AG09319 (cell line): ENCODE measurements at regions not wholly inside any gene's neighbourhood (a gene's known extent, or its start where the extent isn't known, plus 50 kb on each side); places are given as distances from the start of the nearest gene placed in this dataset.

ENCODE experiments used
- DNase-seq: peaks from one replicate; pipeline ENCODE4 v3.0.0-alpha.2; 2010; ENCODE audit warnings: low read depth; ENCODE audit errors: extremely low read depth
- CTCF ChIP-seq: IDR thresholded peaks from 2 replicates; pipeline ENCODE4 v1.5.1; 2011; ENCODE audit warnings: low read depth, mild to moderate bottlenecking, inconsistent platforms, low read length, moderate library complexity

DNA sequence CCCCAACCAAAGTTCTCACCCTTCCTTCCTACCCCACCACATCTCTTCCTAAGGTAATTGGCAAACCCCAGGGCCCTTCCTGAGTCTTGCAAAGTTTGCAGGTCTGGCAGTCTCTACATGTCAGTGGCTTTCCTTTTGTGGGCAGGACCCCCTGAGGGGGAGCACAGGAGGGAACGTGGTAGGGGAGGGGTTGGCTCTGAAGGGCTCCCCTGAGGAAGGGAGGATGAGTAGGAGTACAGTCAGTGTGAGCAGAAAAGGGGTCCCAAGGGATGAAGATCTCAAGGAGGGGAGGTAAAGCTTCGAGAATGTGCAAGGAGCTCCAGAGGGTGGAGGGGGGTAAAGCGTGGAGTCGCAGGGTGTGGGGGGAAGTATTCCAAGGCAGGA lies 206.9 kb downstream of the RAB11FIP4 start:
- TF ChIP-seq CTCF, result no peak
- DNase-seq, result no peak

GRCh38 chr17:31597646-31598398 lies 206.3 kb downstream of the RAB11FIP4 start:
- no peak for DNase-seq
- TF ChIP-seq CTCF, result no peak

DNA sequence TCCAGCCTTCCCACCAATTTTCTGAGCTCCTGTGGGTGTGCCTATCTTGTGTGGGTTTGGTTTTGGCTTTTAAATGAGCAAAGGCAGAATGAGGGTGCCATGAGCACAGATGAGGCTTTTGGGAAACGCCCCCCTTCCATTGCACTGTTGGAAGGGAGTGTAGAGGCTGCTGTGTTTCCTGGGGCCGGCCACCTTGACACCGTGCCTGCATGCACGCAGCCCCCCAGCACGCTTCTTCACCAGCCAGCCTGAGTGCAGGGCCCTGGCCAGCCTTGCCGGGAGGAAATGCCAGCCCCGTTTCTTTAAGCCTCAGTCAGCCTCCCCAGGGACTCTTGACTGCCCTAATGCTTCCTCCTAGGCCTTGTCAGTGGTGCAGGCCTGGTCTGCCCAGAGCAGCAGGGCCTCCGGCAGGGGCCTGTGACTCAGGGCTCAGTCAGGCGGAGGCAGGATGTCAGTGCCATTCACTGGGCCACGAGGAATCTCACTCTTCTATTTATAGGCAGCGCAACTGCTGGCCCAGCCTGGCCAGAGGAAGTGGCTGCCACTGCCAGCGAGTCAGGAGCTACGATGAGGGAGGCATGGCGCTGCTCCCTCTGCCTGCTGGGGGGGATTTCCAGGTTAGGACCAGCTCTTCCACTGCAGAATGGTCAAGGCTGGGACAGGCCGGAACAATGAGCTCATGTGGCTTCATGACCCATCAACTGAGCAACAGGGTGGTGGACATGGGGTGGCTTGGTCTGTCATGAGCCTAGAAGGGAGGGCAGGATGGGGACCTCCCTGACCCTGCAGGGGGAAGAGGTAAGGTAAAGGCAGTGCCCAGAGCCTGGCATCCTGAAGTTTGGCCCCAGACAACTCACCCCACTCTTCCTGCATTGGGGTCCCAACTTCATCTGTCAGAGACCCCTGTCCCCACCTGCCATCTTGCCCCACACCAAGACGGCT lies 205.2 kb downstream of the RAB11FIP4 start:
- peak; percentile 2 for TF ChIP-seq CTCF
- DNase-seq, result peak; percentile 87

DNA sequence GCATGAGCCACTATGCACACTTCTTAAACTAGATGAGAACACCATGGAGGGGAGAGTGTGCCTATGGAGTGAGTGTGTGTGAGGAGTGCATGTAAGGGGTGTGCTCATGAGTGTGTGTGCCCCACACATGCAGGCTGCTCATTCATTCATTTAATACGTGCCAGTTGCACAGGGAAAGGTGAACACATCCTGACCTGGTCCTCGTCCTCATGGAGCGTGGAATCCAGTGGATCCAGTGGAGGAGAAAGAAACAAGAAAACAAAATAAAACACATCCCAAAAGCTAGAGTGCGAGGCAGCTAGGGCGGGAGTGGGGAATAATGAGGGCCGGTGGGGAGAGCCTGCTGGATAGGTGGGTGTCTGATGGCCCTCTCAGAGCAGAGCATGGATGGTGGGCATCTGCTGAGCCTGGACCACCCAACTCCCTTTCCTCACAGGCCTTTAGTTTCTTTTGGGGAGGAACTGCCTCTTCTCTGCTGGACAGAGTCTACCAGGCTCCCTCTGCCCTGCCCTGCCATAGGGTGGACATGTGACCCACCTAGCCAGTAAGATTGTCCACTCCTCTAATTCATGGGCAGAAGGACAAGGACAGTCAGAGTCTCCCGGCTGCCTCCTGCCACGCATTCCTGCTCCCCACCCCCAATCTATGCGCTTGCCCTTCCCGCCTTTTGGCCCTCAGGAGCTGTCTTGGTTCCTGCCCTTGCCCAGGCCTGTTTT lies 204.3 kb downstream of the RAB11FIP4 start:
- DNase-seq, result no peak
- no peak for TF ChIP-seq CTCF

- DNase-seq, result no peak
- TF ChIP-seq CTCF, result no peak
Measured at GRCh38 chr17:31595076-31595475, 203.6 kb downstream of the RAB11FIP4 start.

- no peak for TF ChIP-seq CTCF
- DNase-seq, result no peak
Measured at GRCh38 chr17:31594416-31594815, 202.9 kb downstream of the RAB11FIP4 start.

DNA sequence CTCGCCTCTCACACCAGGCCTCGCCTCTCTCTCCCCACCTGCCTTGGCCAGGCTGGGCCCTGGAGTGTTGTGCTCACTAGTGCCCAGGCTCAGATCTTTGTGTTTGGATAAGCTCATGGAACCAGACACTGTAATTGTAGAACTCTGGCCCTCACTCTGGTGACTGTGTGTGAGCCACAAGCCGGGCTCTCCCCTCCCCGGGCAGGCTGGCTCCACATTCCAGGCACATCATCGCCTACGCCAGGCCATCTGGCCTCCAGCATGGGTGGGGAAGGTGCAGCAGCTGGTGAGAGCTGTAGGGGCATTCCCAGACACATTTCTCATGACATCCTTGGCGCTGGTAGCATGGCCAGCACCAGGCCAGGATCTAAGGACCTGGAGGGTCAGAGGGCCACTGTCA lies 202.3 kb downstream of the RAB11FIP4 start:
- no peak for DNase-seq
- TF ChIP-seq CTCF, result no peak
